Skeletal muscle tissue (tissue), 3 donors: ENCODE measurements at regions not wholly inside any gene's neighbourhood (a gene's known extent, or its start where the extent isn't known, plus 50 kb on each side); places are given as distances from the start of the nearest gene placed in this dataset.
"Not testable (repeated sequence)": the region's sequence is repeated elsewhere in the genome, so short reads cannot be mapped to it uniquely, and the experiment has no call there.

ENCODE experiments used
- H3K27ac ChIP-seq: one replicate; pipeline ENCODE4 v1.7.0; 2013; ENCODE audit warnings: mild to moderate bottlenecking, low read depth, low read length, inconsistent platforms
- H3K27me3 ChIP-seq, 3 donors: one replicate each; pipeline ENCODE4 v1.7.0; 2013; ENCODE audit warnings: low read length in 3 of 3; ENCODE audit not compliant: control insufficient read depth in 3 of 3, insufficient read depth in 3 of 3
- H3K36me3 ChIP-seq, 3 donors: one replicate each; pipeline ENCODE4 v1.7.0; 2013; ENCODE audit warnings: low read length in 3 of 3; ENCODE audit not compliant: control insufficient read depth in 3 of 3, insufficient read depth in 3 of 3
- H3K4me1 ChIP-seq, 3 donors: one replicate each; pipeline ENCODE4 v1.7.0; 2013; ENCODE audit warnings: low read length in 3 of 3, mild to moderate bottlenecking in 3 of 3; ENCODE audit not compliant: control insufficient read depth in 3 of 3, insufficient read depth in 3 of 3
- H3K4me3 ChIP-seq, 3 donors: one replicate each; pipeline ENCODE4 v1.7.0; 2013; ENCODE audit warnings: low read length in 3 of 3
- H3K9ac ChIP-seq, 3 donors: one replicate each; pipeline ENCODE4 v1.7.0; 2013; ENCODE audit warnings: low read length in 3 of 3, mild to moderate bottlenecking in 3 of 3, moderate library complexity in 2 of 3, low read depth in 1 of 3
- H3K9me3 ChIP-seq, 3 donors: one replicate each; pipeline ENCODE4 v1.7.0; 2013; ENCODE audit warnings: low read length in 3 of 3; ENCODE audit not compliant: control insufficient read depth in 3 of 3
- donor health status: Osteomylitis.

DNA sequence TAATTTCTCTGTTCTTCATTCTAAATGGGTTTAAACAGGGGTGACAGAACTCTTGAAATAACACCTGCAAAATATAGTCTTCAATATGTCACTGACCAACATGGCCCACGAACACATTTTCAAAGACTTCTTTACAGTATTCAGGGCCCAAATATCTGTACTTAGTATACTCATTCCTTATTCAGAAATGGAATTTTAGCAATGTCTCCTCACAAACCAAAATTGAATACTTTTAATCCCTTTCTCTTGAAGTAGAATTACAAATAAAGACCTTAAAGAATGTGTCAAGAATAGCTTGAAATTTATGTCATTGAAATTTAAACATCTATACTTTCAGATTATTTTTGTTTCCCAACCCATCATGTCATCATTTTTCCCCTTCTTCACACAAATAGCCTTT, 263.1 kb downstream of the LRIG3 start:
- Histone ChIP-seq H3K27me3 (no peaks in the 10 kb centered on the region), H3K36me3 (no peaks in the 10 kb centered on the region), H3K9ac (no peak overlapping the region), H3K4me3 (no peak overlapping the region), H3K4me1 (no peaks in the 10 kb centered on the region), H3K27ac (no peak overlapping the region), H3K9me3 (peaks cover 0 to 8% (median 8%) of the 10 kb centered on the region in 3 donors)

GRCh38 chr12:58665375-58665774, 254.9 kb downstream of the LRIG3 start:
- Histone ChIP-seq H3K4me3 (no peak overlapping the region), H3K27ac (no peak overlapping the region), H3K9ac (no peak overlapping the region), H3K27me3 (no peaks in the 10 kb centered on the region), H3K4me1 (no peaks in the 10 kb centered on the region), H3K36me3 (no peaks in the 10 kb centered on the region), H3K9me3 (no peaks in the 10 kb centered on the region)

- Histone ChIP-seq H3K4me3 (no peak overlapping the region), H3K9ac (no peak overlapping the region), H3K4me1 (no peaks in the 10 kb centered on the region), H3K36me3 (no peaks in the 10 kb centered on the region), H3K27me3 (no peaks in the 10 kb centered on the region), H3K27ac (no peak overlapping the region), H3K9me3 (no peaks in the 10 kb centered on the region)
These were observed 252.1 kb downstream of the LRIG3 start for GRCh38 chr12:58668233-58668632.

- no peaks in the 10 kb centered on the region for H3K4me1 ChIP-seq
- no peaks in the 10 kb centered on the region for H3K36me3 ChIP-seq
- H3K9me3 ChIP-seq = no peaks in the 10 kb centered on the region
- H3K4me3 ChIP-seq = no peak overlapping the region
- no peak overlapping the region for H3K27ac ChIP-seq
- no peak overlapping the region for H3K9ac ChIP-seq
- no peaks in the 10 kb centered on the region for H3K27me3 ChIP-seq
These were observed 251.4 kb downstream of the LRIG3 start for GRCh38 chr12:58668871-58669270.

- Histone ChIP-seq H3K27ac (no peak overlapping the region), H3K9me3 (no peaks in the 10 kb centered on the region), H3K4me1 (no peaks in the 10 kb centered on the region), H3K36me3 (no peaks in the 10 kb centered on the region), H3K27me3 (no peaks in the 10 kb centered on the region), H3K9ac (no peak overlapping the region), H3K4me3 (no peak overlapping the region)
These were observed 249.7 kb downstream of the LRIG3 start for GRCh38 chr12:58670623-58671022.

GRCh38 chr12:58671196-58671595, 249.1 kb downstream of the LRIG3 start:
- H3K9ac ChIP-seq = no peak overlapping the region
- H3K27ac ChIP-seq = no peak overlapping the region
- no peaks in the 10 kb centered on the region for H3K4me1 ChIP-seq
- H3K9me3 ChIP-seq = no peaks in the 10 kb centered on the region
- H3K27me3 ChIP-seq = no peaks in the 10 kb centered on the region
- no peak overlapping the region for H3K4me3 ChIP-seq
- H3K36me3 ChIP-seq = no peaks in the 10 kb centered on the region

DNA sequence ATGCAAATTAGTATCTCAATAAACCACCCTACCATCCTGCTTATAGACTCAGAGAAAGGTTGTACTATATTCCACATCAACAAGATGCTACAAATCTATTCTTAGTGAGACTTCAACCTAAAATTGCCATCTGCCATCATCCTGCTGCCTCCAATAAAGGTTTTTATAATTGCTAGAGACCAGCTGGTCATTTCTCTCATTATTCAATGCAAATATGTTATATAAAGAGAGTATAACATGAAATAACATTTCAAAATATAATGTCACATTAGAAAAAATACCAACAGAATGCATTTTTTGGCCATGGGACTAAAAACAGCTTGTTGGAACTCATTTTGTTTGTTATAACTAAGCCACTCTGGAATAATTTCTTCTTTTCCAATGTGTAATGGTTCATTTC, 247.3 kb downstream of the LRIG3 start:
- Histone ChIP-seq H3K4me3 (no peak overlapping the region), H3K27me3 (no peaks in the 10 kb centered on the region), H3K9me3 (no peaks in the 10 kb centered on the region), H3K9ac (no peak overlapping the region), H3K27ac (no peak overlapping the region), H3K36me3 (no peaks in the 10 kb centered on the region), H3K4me1 (no peaks in the 10 kb centered on the region)

- not testable (repeated sequence) for H3K9me3 ChIP-seq, H3K4me3 ChIP-seq, H3K27ac ChIP-seq, H3K27me3 ChIP-seq, H3K9ac ChIP-seq, H3K36me3 ChIP-seq, H3K4me1 ChIP-seq
These were observed 242.5 kb downstream of the LRIG3 start for GRCh38 chr12:58677833-58678232.

DNA sequence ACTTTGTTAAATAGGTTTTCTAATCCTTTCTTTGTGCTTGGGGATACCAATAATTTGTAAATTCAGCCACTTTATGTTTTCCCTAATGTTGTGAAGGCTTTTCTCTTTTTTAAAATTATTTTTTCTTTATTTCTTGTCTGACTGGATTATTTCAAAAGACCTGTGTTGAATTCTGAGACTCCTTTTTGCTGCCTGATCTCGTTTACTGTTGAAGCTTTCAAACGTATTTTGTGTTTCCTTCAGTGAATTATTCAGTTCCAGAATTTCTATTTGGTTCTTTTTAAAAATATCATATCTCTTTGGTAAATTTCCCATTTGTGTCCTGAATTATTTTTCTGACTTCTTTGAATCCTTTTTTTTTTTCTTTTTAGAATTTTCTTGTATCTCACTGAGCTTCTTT, 241.6 kb downstream of the LRIG3 start:
- no peaks in the 10 kb centered on the region for H3K36me3 ChIP-seq

DNA sequence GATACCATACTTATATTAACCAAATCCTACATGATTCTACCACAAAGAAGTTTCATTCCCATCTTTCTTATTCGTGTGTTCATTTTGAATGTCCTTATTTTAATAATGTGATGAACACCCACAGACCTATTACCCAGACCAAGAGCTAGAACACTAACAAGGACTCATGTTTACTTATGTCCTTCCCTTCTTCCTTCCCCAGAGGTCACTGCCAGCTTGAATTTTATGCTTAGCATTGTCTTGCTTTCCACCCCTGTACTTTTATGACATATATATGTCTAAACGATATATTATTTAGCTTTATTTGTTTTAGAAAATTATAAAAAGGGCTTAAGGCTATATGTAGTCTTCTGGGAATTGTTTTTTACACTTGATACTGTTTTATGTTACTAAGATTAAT, 238.6 kb downstream of the LRIG3 start:
- peaks cover 3 to 8% (median 4%) of the 10 kb centered on the region in 3 donors for H3K9me3 ChIP-seq
- no peaks in the 10 kb centered on the region for H3K27me3 ChIP-seq
- H3K4me1 ChIP-seq = no peaks in the 10 kb centered on the region
- no peaks in the 10 kb centered on the region for H3K36me3 ChIP-seq
- H3K9ac ChIP-seq = no peak overlapping the region
- no peak overlapping the region for H3K4me3 ChIP-seq
- H3K27ac ChIP-seq = no peak overlapping the region

More for the DNA sequence above, 241.6 kb downstream of the LRIG3 start:
- peaks cover 3 to 8% (median 4%) of the 10 kb centered on the region in 3 donors for H3K9me3 ChIP-seq
- H3K27me3 ChIP-seq = no peaks in the 10 kb centered on the region
- no peak overlapping the region for H3K27ac ChIP-seq
- H3K4me3 ChIP-seq = no peak overlapping the region
- no peak overlapping the region for H3K9ac ChIP-seq
- no peaks in the 10 kb centered on the region for H3K4me1 ChIP-seq

GRCh38 chr12:58695263-58695662, 225.0 kb downstream of the LRIG3 start:
- H3K9ac ChIP-seq = no peak overlapping the region
- no peaks in the 10 kb centered on the region for H3K27me3 ChIP-seq
- no peak overlapping the region for H3K27ac ChIP-seq
- no peaks in the 10 kb centered on the region for H3K36me3 ChIP-seq
- H3K9me3 ChIP-seq = no peaks in the 10 kb centered on the region
- no peak overlapping the region for H3K4me3 ChIP-seq
- no peaks in the 10 kb centered on the region for H3K4me1 ChIP-seq
